IPS-18a (cell line): ENCODE measurements at regions not wholly inside any gene's neighbourhood (a gene's known extent, or its start where the extent isn't known, plus 50 kb on each side); places are given as distances from the start of the nearest gene placed in this dataset.
"Not testable (repeated sequence)": the region's sequence is repeated elsewhere in the genome, so short reads cannot be mapped to it uniquely, and the experiment has no call there.

Source experiments
- H3K27ac ChIP-seq: one replicate; pipeline ENCODE4 v1.5.1; 2013; ENCODE audit warnings: low read length
- H3K27me3 ChIP-seq: one replicate; pipeline ENCODE4 v1.6.1; 2013; ENCODE audit warnings: mild to moderate bottlenecking, low read length; ENCODE audit not compliant: control insufficient read depth, insufficient read depth
- H3K36me3 ChIP-seq: one replicate; pipeline ENCODE4 v1.6.1; 2013; ENCODE audit warnings: low read depth, low read length; ENCODE audit not compliant: control insufficient read depth
- H3K4me1 ChIP-seq: one replicate; pipeline ENCODE4 v1.6.1; 2013; ENCODE audit warnings: low read depth, low read length; ENCODE audit not compliant: control insufficient read depth
- H3K4me3 ChIP-seq: one replicate; pipeline ENCODE4 v1.5.1; 2013; ENCODE audit warnings: low read length
- H3K9ac ChIP-seq: one replicate; pipeline ENCODE4 v1.6.1; 2013; ENCODE audit warnings: mild to moderate bottlenecking, low read length, moderate library complexity
- H3K9me3 ChIP-seq: one replicate; pipeline ENCODE4 v1.6.1; 2013; ENCODE audit warnings: low read depth, low read length; ENCODE audit not compliant: control insufficient read depth

DNA sequence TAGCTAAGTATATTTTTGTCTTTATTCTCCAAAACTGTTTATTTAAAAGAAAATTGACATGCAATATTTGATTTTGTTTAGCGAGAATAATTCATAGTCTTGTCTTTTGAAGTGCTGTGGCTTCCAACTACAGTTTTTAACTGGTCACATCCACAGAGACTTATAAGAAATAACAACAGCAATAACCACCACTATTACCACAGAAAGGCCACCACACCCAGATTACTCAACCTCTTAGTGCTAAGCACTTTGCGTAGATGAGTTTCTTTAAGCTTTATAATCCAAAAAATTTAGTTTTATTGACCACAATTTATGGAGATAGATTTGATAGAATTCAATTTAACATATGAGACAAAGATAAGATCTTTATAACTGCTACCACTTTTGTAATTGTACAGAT is 468.4 kb upstream of the UBE2E2 start:
- no peak overlapping the region for H3K9ac ChIP-seq
- H3K4me3 ChIP-seq = no peak overlapping the region
- H3K27me3 ChIP-seq = no peaks in the 10 kb centered on the region
- no peak overlapping the region for H3K27ac ChIP-seq
- no peaks in the 10 kb centered on the region for H3K4me1 ChIP-seq
- H3K36me3 ChIP-seq = no peaks in the 10 kb centered on the region
- no peaks in the 10 kb centered on the region for H3K9me3 ChIP-seq

DNA sequence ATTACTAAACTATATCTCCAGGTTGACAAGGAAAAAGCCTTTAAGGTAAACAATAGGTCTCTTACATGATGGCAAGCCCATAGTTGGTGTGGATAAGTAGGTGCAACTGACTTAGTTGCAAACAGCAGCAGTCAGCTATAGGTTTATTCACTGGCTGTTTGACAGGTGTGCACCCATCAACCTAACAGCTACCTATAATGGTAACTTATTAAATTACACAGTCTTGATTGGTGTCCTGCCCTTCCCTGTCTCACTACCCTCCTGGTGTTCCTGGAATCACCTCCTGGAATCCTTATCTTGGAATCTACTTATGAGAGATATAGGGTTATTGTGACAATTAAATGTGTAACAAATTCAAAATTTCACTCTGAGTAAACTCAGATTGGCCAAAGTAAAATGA is 467.8 kb upstream of the UBE2E2 start:
- Histone ChIP-seq H3K27me3 (no peaks in the 10 kb centered on the region), H3K4me3 (no peak overlapping the region), H3K4me1 (no peaks in the 10 kb centered on the region), H3K36me3 (no peaks in the 10 kb centered on the region), H3K9ac (no peak overlapping the region), H3K9me3 (no peaks in the 10 kb centered on the region), H3K27ac (no peak overlapping the region)

DNA sequence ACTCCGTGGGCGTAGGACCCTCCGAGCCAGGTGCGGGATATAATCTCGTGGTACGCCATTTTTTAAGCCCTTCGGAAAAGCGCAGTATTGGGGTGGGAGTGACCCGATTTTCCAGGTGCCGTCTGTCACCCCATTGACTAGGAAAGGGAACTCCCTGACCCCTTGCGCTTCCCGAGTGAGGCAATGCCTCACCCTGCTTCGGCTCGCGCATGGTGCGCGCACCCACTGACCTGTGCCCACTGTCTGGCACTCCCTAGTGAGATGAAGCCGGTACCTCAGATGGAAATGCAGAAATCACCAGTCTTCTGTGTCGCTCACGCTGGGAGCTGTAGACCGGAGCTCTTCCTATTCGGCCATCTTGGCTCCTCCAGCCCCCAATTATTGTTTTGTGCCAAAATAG is 459.7 kb upstream of the UBE2E2 start:
- not testable (repeated sequence) for H3K9me3 ChIP-seq, H3K4me1 ChIP-seq, H3K27me3 ChIP-seq, H3K36me3 ChIP-seq, H3K27ac ChIP-seq, H3K9ac ChIP-seq, H3K4me3 ChIP-seq

DNA sequence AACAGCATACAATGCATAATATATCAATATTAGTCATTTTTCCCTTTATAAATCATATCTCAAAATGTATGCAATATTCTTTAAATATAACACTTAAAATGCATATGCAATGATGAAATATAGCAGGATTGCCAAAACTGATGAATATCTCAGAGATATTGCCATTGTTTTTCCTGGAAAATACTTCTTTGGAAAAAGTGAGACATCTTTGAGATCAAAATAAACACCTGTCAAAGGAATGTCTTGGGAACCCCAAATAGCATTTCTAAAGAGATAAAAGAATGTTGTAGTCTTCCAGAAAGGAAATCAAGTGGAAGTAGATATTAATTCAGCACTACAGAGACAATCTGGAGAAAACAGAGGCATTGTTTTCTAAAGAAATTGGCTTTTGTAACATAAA is 457.8 kb upstream of the UBE2E2 start:
- Histone ChIP-seq H3K4me3 (no peak overlapping the region), H3K9ac (no peak overlapping the region), H3K27me3 (no peaks in the 10 kb centered on the region), H3K27ac (no peak overlapping the region), H3K9me3 (no peaks in the 10 kb centered on the region), H3K4me1 (no peaks in the 10 kb centered on the region), H3K36me3 (no peaks in the 10 kb centered on the region)

DNA sequence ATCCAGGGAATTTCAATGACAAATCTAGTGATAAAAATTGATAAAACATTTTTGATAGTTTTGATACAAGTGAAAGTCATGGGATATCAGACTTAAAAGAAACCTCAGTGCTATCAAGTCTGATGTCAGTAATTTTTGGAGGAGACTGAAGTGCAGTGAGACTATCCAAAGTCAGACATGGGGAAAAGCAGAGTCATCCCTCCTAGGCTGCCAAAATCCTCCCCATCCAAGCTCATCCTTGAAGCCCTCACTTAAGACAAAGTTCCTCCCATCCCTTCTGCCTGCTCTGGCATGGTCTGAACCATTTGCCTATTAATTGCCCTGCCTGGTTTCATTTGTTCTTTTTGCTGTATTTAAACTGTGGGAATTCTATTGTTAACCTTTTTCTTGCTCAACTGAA is 456.9 kb upstream of the UBE2E2 start:
- H3K4me1 ChIP-seq = no peaks in the 10 kb centered on the region
- no peaks in the 10 kb centered on the region for H3K9me3 ChIP-seq
- H3K9ac ChIP-seq = no peak overlapping the region
- no peak overlapping the region for H3K4me3 ChIP-seq
- H3K27me3 ChIP-seq = no peaks in the 10 kb centered on the region
- no peaks in the 10 kb centered on the region for H3K36me3 ChIP-seq
- no peak overlapping the region for H3K27ac ChIP-seq

DNA sequence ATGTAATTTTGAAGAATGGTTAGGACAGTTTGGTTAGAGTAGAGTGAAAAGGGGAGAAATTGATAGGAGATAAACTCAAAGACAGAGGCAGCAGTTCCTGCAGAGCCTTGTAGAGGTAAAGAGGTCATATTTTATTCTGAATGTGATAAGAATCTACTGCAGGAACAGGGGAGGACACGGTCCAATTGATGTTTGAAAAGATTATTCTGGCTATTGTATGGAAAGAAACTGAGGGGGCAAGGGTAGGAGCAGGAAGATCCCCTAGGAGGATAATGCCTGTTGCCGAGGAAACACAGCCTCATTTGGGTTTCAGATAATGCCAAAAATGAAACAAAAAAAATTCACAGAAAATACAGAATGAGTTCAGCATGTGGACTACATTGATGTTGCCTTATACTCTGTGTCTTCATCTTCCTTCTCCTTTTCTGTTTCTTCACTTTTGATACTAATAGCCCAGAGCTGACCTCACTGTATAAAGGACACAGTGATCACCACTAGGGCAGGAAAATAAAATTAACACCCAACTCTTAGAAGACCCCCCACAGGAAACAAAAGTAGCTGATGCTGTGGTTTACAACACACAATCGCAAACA is 454.6 kb upstream of the UBE2E2 start:
- Histone ChIP-seq H3K4me1 (no peaks in the 10 kb centered on the region), H3K9ac (no peak overlapping the region), H3K27ac (no peak overlapping the region), H3K4me3 (no peak overlapping the region), H3K9me3 (no peaks in the 10 kb centered on the region), H3K36me3 (no peaks in the 10 kb centered on the region), H3K27me3 (no peaks in the 10 kb centered on the region)

DNA sequence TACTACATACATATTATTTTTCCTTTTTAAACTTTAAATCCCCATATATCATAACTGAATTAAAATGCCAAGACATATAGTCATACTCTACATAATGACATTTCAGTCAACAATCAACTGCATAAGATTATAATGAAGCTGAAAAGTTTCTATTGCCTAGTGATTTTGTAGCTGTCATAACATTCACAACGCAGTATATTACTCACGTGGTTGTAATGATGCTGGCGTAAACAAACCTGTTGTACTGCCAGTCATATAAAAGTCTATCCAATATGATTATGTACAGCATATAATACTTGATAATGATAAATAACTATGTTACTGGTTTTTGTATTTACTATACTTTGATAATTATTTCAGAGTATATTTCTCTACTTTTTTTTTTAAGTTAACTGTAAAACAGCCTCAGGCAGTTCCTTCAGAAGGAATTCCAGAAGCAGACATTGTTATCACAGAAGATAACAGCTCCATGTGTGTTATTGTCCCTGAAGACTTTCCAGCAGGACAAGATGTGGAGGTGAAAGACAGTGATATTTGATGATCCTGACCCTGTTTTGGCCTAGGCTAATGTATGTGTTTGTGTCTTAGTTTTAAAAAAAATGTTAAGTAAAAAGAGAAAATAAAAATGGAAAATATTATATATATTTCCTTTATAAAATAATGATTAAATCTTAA is 443.4 kb upstream of the UBE2E2 start:
- Histone ChIP-seq H3K4me3 (no peak overlapping the region), H3K27me3 (no peaks in the 10 kb centered on the region), H3K27ac (no peak overlapping the region), H3K36me3 (no peaks in the 10 kb centered on the region), H3K4me1 (no peaks in the 10 kb centered on the region), H3K9ac (no peak overlapping the region), H3K9me3 (no peaks in the 10 kb centered on the region)

DNA sequence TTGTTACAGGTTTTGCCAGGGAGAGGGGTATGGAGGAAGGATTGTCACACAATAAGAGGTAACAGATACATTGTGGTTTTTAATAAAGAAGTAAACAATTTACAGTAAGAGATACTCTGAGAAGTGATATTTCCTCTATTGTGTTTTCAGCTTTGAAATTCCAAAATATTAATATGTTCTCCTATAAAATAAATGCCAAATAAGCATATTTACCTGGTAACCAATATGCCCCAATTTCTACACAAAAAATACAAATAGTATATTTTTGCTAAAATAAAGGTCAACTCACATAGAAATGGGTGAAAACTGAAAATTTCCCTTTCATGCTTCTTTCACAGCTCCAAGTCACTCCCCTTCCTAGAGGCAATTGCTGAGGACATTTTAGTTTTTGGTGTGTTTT is 437.4 kb upstream of the UBE2E2 start:
- no peaks in the 10 kb centered on the region for H3K9me3 ChIP-seq
- no peak overlapping the region for H3K27ac ChIP-seq
- H3K4me1 ChIP-seq = no peaks in the 10 kb centered on the region

DNA sequence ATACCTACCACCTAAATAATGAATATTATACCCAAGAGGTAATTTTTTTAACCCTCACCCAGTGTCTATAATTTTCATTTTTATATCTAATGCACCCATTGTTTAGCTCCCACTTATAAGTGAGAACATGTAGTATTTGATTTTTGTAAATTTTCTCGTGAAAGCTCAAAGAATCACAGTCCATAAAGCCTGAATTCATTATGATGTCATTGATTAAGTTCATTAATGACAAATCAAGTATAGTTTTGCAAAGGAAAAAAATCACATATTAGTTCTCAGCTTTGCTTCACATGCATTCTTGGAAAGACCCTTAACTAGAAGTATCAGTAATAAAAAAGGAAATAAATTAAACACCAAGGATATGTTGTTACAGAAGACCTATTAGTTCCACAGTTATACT is 425.3 kb upstream of the UBE2E2 start:
- Histone ChIP-seq H3K36me3 (no peaks in the 10 kb centered on the region), H3K4me3 (no peak overlapping the region), H3K9ac (no peak overlapping the region), H3K27ac (no peak overlapping the region), H3K27me3 (no peaks in the 10 kb centered on the region), H3K4me1 (no peaks in the 10 kb centered on the region), H3K9me3 (no peaks in the 10 kb centered on the region)

More for the DNA sequence above, 437.4 kb upstream of the UBE2E2 start:
- Histone ChIP-seq H3K9ac (no peak overlapping the region), H3K4me3 (no peak overlapping the region), H3K27me3 (no peaks in the 10 kb centered on the region), H3K36me3 (no peaks in the 10 kb centered on the region)

DNA sequence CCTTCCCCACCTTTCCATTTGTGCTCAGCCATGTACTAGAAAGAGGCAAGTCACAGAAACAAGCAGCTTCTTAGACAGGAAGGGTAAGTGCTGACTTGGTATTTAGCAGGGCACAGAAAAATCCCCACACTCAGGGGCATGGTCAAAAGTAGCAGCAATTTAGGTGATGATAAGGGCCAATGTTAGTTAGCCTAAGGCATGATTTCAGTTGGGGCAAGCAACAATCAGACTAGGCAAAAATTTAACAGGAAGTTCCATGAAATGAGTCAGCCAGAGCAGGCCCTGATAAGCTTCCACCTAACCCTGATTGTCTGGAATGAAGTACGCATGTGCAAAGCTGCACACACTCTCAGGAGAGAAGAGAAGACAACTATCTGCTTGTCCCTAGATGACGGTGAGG is 423.4 kb upstream of the UBE2E2 start:
- Histone ChIP-seq H3K36me3 (no peaks in the 10 kb centered on the region), H3K27me3 (no peaks in the 10 kb centered on the region), H3K9me3 (no peaks in the 10 kb centered on the region), H3K4me1 (no peaks in the 10 kb centered on the region), H3K9ac (no peak overlapping the region), H3K27ac (no peak overlapping the region), H3K4me3 (no peak overlapping the region)

DNA sequence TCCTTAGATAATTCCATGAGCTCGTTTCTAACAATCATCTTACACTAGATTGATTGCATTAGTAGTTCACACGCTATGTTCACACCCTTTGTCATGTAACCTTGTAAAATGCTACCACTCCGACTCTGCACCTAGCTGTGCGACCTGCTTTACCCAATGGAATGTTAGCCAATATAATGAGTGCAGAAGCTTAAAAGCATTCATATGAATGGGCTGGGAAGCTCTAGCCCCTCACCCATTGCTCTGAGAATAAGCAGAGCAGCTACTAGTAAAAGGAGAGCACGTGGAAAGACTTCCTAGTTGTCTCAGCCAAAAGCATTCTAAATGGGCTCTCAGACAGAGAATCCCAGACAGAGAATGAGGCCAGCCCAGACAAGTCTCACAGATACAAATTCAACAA is 410.6 kb upstream of the UBE2E2 start:
- no peaks in the 10 kb centered on the region for H3K27me3 ChIP-seq
- no peaks in the 10 kb centered on the region for H3K36me3 ChIP-seq
- H3K9me3 ChIP-seq = no peaks in the 10 kb centered on the region
- H3K4me1 ChIP-seq = peaks cover 5% of the 10 kb centered on the region
- H3K27ac ChIP-seq = no peak overlapping the region
- no peak overlapping the region for H3K9ac ChIP-seq
- H3K4me3 ChIP-seq = no peak overlapping the region

DNA sequence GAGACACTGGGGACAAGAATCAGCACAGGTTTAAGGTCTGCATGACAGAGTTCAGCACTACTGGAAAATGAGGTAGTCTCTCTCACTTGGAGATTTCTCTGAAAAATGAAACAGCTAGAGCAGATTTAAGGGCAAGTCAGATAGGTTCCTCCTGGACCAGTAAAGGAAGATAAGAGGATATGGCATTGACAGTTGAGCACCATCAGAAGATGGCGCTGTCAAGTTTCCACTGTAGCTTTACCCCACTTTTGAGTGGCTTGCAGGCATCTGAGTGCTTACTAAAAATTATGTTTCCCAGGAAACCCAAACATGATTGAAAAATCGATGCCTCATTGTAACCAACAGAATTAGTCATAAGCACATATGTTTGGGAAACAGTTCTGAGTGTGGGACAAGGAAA is 407.2 kb upstream of the UBE2E2 start:
- no peaks in the 10 kb centered on the region for H3K9me3 ChIP-seq
- peaks cover 5% of the 10 kb centered on the region for H3K4me1 ChIP-seq
- H3K36me3 ChIP-seq = no peaks in the 10 kb centered on the region
- no peak overlapping the region for H3K4me3 ChIP-seq
- H3K27ac ChIP-seq = no peak overlapping the region
- H3K9ac ChIP-seq = no peak overlapping the region
- no peaks in the 10 kb centered on the region for H3K27me3 ChIP-seq
